ENCODE measurements at regions not wholly inside any gene's neighbourhood (a gene's known extent, or its start where the extent isn't known, plus 50 kb on each side); places are given as distances from the start of the nearest gene placed in this dataset.

DNA sequence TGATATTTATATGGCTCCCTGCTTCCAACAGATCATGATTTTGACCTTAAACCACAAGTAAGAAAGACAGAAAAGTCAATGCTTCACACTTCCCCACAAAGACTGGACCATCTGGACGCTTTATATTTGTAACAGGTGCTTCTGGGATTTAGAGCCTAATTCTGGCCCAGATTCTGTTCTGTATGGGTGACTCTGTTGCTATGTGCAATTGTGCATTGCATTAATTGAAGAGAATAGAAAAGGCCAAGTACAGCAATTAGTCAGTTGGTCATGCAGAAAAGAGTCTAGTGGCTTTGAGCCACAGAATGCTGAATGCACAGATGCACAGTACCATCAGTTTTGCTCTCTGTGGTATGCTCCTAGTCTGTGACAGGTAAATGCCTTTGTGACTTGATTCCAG, 657.4 kb upstream of the ATXN8OS start:
- TF ChIP-seq EP300 (IDR thresholded peaks at IDR 0.05; ENCODE audit: borderline replicate concordance): no peak
- no peak for TF ChIP-seq FOXM1 (IDR thresholded peaks at IDR 0.05; ENCODE audit: borderline replicate concordance, low read depth)
- TF ChIP-seq, protein P1, sequence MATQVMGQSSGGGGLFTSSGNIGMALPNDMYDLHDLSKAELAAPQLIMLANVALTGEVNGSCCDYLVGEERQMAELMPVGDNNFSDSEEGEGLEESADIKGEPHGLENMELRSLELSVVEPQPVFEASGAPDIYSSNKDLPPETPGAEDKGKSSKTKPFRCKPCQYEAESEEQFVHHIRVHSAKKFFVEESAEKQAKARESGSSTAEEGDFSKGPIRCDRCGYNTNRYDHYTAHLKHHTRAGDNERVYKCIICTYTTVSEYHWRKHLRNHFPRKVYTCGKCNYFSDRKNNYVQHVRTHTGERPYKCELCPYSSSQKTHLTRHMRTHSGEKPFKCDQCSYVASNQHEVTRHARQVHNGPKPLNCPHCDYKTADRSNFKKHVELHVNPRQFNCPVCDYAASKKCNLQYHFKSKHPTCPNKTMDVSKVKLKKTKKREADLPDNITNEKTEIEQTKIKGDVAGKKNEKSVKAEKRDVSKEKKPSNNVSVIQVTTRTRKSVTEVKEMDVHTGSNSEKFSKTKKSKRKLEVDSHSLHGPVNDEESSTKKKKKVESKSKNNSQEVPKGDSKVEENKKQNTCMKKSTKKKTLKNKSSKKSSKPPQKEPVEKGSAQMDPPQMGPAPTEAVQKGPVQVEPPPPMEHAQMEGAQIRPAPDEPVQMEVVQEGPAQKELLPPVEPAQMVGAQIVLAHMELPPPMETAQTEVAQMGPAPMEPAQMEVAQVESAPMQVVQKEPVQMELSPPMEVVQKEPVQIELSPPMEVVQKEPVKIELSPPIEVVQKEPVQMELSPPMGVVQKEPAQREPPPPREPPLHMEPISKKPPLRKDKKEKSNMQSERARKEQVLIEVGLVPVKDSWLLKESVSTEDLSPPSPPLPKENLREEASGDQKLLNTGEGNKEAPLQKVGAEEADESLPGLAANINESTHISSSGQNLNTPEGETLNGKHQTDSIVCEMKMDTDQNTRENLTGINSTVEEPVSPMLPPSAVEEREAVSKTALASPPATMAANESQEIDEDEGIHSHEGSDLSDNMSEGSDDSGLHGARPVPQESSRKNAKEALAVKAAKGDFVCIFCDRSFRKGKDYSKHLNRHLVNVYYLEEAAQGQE (IDR thresholded peaks at IDR 0.05; ENCODE audit: low read depth): no peak
- no peak for TF ChIP-seq TCF12 (IDR thresholded peaks at IDR 0.05; ENCODE audit: low read depth)
- TF ChIP-seq TEAD4 (IDR thresholded peaks at IDR 0.05): no peak
- no peak for TF ChIP-seq YY1 (IDR thresholded peaks at IDR 0.05; ENCODE audit: low read depth)
- TF ChIP-seq CEBPB (IDR thresholded peaks at IDR 0.05): no peak
- TF ChIP-seq, protein P2, sequence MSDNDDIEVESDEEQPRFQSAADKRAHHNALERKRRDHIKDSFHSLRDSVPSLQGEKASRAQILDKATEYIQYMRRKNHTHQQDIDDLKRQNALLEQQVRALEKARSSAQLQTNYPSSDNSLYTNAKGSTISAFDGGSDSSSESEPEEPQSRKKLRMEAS (IDR thresholded peaks at IDR 0.05): no peak
- TF ChIP-seq EGR1 (IDR thresholded peaks at IDR 0.05): no peak
- TF ChIP-seq CREB1 (IDR thresholded peaks at IDR 0.05; ENCODE audit: low read depth): no peak
- no peak for TF ChIP-seq NFIC (IDR thresholded peaks at IDR 0.05)
- no peak for TF ChIP-seq RAD21 (IDR thresholded peaks at IDR 0.05; ENCODE audit: low read depth)
- TF ChIP-seq, protein P3, sequence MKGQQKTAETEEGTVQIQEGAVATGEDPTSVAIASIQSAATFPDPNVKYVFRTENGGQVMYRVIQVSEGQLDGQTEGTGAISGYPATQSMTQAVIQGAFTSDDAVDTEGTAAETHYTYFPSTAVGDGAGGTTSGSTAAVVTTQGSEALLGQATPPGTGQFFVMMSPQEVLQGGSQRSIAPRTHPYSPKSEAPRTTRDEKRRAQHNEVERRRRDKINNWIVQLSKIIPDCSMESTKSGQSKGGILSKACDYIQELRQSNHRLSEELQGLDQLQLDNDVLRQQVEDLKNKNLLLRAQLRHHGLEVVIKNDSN (IDR thresholded peaks at IDR 0.05): no peak
- TF ChIP-seq TAF1 (IDR thresholded peaks at IDR 0.05; ENCODE audit: low read depth): no peak
- TF ChIP-seq ZBTB7A (IDR thresholded peaks at IDR 0.05; ENCODE audit: low read depth): no peak

GRCh38 chr13:69425235-69425634, 682.4 kb upstream of the ATXN8OS start:
- TF ChIP-seq CREB1 (IDR thresholded peaks at IDR 0.05; ENCODE audit: low read depth) (no peak), EGR1 (IDR thresholded peaks at IDR 0.05) (no peak), TCF12 (IDR thresholded peaks at IDR 0.05; ENCODE audit: low read depth) (no peak), CEBPB (IDR thresholded peaks at IDR 0.05) (no peak), TAF1 (IDR thresholded peaks at IDR 0.05; ENCODE audit: low read depth) (no peak), FOXM1 (IDR thresholded peaks at IDR 0.05; ENCODE audit: borderline replicate concordance, low read depth) (no peak), EP300 (IDR thresholded peaks at IDR 0.05; ENCODE audit: borderline replicate concordance) (no peak), YY1 (IDR thresholded peaks at IDR 0.05; ENCODE audit: low read depth) (no peak)
- TF ChIP-seq, protein P1 (IDR thresholded peaks at IDR 0.05; ENCODE audit: low read depth): no peak
- TF ChIP-seq, protein P2 (IDR thresholded peaks at IDR 0.05): no peak
- TF ChIP-seq, protein P3 (IDR thresholded peaks at IDR 0.05): no peak

GRCh38 chr13:69423844-69424243, 683.8 kb upstream of the ATXN8OS start:
- TF ChIP-seq NFIC (IDR thresholded peaks at IDR 0.05) (no peak), ZBTB7A (IDR thresholded peaks at IDR 0.05; ENCODE audit: low read depth) (no peak)

GRCh38 chr13:69418319-69418718, 689.3 kb upstream of the ATXN8OS start:
- TF ChIP-seq CEBPB (IDR thresholded peaks at IDR 0.05): no peak
- TF ChIP-seq, protein P1 (IDR thresholded peaks at IDR 0.05; ENCODE audit: low read depth): no peak
- no peak for TF ChIP-seq CREB1 (IDR thresholded peaks at IDR 0.05; ENCODE audit: low read depth)
- TF ChIP-seq TEAD4 (IDR thresholded peaks at IDR 0.05): no peak
- no peak for TF ChIP-seq YY1 (IDR thresholded peaks at IDR 0.05; ENCODE audit: low read depth)
- TF ChIP-seq NFIC (IDR thresholded peaks at IDR 0.05): no peak
- no peak for TF ChIP-seq RAD21 (IDR thresholded peaks at IDR 0.05; ENCODE audit: low read depth)
- TF ChIP-seq EGR1 (IDR thresholded peaks at IDR 0.05): no peak
- TF ChIP-seq TCF12 (IDR thresholded peaks at IDR 0.05; ENCODE audit: low read depth): no peak
- TF ChIP-seq, protein P3 (IDR thresholded peaks at IDR 0.05): no peak
